Coronary artery (tissue), 2 donors: ENCODE measurements at regions not wholly inside any gene's neighbourhood (a gene's known extent, or its start where the extent isn't known, plus 50 kb on each side); places are given as distances from the start of the nearest gene placed in this dataset.
A peak's percentile ranks its signal among the peaks of the same experiment; 100 is the strongest.

ENCODE experiments used
- DNase-seq: peaks from one replicate; pipeline ENCODE4 v3.0.0-alpha.2; 2017; ENCODE audit warnings: low spot score
- H3K27ac ChIP-seq, 2 donors: fragments of 200-600 bp; sonication (generic); one replicate each; pipeline ENCODE4 v1.5.1; 2016 to 2019
- H3K4me3 ChIP-seq: fragments of 200-600 bp; sonication (generic); 2 replicates; pipeline ENCODE4 v1.5.1; 2016; ENCODE audit warnings: mild to moderate bottlenecking, moderate library complexity
- TF ChIP-seq, protein P1 (sequence below): fragments of 200-600 bp; sonication (generic); IDR thresholded peaks from one replicate; pipeline ENCODE4 v1.5.1; 2019; ENCODE audit warnings: antibody characterized with exemption

GRCh38 chr6:148144917-148145521, 197.6 kb upstream of the SASH1 start:
- peak overlapping the region; percentile 29 for H3K4me3 ChIP-seq
- TF ChIP-seq, protein P1, sequence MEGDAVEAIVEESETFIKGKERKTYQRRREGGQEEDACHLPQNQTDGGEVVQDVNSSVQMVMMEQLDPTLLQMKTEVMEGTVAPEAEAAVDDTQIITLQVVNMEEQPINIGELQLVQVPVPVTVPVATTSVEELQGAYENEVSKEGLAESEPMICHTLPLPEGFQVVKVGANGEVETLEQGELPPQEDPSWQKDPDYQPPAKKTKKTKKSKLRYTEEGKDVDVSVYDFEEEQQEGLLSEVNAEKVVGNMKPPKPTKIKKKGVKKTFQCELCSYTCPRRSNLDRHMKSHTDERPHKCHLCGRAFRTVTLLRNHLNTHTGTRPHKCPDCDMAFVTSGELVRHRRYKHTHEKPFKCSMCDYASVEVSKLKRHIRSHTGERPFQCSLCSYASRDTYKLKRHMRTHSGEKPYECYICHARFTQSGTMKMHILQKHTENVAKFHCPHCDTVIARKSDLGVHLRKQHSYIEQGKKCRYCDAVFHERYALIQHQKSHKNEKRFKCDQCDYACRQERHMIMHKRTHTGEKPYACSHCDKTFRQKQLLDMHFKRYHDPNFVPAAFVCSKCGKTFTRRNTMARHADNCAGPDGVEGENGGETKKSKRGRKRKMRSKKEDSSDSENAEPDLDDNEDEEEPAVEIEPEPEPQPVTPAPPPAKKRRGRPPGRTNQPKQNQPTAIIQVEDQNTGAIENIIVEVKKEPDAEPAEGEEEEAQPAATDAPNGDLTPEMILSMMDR, result peak; percentile 86
- H3K27ac ChIP-seq, result no peak overlapping the region
- DNase-seq, result no peak

- DNase-seq, result no peak
- TF ChIP-seq, protein P1, result no peak
- Histone ChIP-seq H3K27ac (no peak overlapping the region), H3K4me3 (no peak overlapping the region)
These were observed 195.7 kb upstream of the SASH1 start for GRCh38 chr6:148146717-148147462.

GRCh38 chr6:148147463-148147830, 195.2 kb upstream of the SASH1 start:
- no peak for DNase-seq
- Histone ChIP-seq H3K27ac (no peak overlapping the region), H3K4me3 (no peak overlapping the region)
- TF ChIP-seq, protein P1, result no peak

DNA sequence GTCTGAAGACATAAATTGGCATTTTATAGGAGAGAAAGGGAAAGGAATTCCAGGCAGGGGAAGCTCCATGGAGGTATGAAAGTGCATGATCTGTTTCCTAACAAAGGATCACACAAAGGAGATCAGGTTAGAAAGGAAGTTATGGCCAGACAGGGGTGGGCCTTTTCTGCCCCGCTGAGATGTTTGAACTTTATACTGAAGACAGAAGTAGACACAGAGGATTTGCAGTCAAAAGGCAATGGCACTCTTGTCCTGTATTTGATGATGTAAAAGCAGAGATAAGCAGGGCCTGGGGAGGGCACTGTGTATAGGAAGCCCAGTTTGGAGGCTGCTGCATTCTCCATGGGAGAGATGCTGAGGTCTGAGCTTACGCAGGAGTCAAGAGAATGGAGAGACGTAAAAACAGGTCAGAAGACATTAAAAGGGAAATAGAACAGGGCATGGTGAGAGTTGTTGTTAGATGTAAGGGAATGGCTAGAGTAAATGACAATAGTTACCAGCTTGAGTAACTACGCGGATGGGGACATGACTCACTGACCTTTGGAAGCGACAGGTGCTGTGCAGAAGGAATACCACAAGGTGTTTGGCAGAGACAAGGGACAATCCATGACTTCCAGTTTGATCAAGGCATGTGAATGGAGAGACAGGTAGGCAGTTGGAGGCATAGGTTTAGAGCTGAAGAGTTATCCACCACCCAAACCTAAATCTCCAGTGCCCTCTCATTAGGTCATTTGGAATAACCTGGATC, 190.6 kb upstream of the SASH1 start:
- TF ChIP-seq, protein P1, result no peak
- no peak for DNase-seq
- Histone ChIP-seq H3K27ac (no peak overlapping the region), H3K4me3 (no peak overlapping the region)

DNA sequence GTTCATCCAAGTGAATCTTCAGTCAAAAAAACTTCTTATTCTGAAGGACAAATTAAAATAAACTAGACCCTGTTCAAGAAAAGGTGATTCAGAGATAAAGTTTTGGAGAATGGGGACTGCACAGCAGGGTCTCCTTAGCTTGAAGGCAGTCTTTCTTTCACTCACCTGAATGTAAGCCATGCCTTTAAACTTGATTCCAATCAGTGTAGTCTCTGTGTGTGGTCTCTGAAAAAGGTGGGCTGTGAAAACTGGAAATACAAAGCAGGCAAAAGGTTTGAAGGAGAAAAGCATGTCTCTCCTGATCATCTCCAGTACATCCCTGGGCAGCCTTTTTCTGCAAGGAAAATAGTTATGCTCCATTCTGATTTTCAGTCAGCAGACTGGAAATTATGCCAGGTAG, 188.0 kb upstream of the SASH1 start:
- no peak overlapping the region for H3K27ac ChIP-seq
- DNase-seq, result no peak
- no peak overlapping the region for H3K4me3 ChIP-seq
- TF ChIP-seq, protein P1, result no peak

- no peak for DNase-seq
- TF ChIP-seq, protein P1, result no peak
- Histone ChIP-seq H3K27ac (no peak overlapping the region), H3K4me3 (no peak overlapping the region)
These were observed 187.3 kb upstream of the SASH1 start for GRCh38 chr6:148155293-148155692.
